Posterior cingulate gyrus (tissue), 11 donors: ENCODE measurements at regions not wholly inside any gene's neighbourhood (a gene's known extent, or its start where the extent isn't known, plus 50 kb on each side); places are given as distances from the start of the nearest gene placed in this dataset.

Experiments
- DNase-seq, 10 donors: peaks; one replicate each; pipeline versions ENCODE4 v3.0.0 to v3.0.0-alpha.2; 2020 to 2021; ENCODE audit warnings: mixed read lengths in 3 of 10
- intact Hi-C: fragments of 100-400 bp; cut with DNase I; formaldehyde crosslinking; loops from one replicate; pipeline ENCODE4 v1.15.1; 2023

GRCh38 chr1:61531716-61532115 lies 193.2 kb downstream of the TM2D1 start:
- no peak for DNase-seq
- intact Hi-C loops = no loop called here

- DNase-seq = no peak
- intact Hi-C loops = no loop called here
These were observed 200.9 kb downstream of the TM2D1 start for GRCh38 chr1:61523893-61524605.

GRCh38 chr1:61523229-61523628 lies 201.7 kb downstream of the TM2D1 start:
- no peak for DNase-seq
- intact Hi-C loops = no loop called here

- no peak for DNase-seq
- intact Hi-C loops = no loop called here
These were observed 204.5 kb downstream of the TM2D1 start for GRCh38 chr1:61520401-61520800.

- no peak for DNase-seq
- intact Hi-C loops = no loop called here
These were observed 205.3 kb downstream of the TM2D1 start for GRCh38 chr1:61519631-61520030.

- no peak for DNase-seq
- intact Hi-C loops = no loop called here
These were observed 206.1 kb downstream of the TM2D1 start for GRCh38 chr1:61518670-61519400.

- intact Hi-C loops = no loop called here
- no peak for DNase-seq
These were observed 207.6 kb downstream of the TM2D1 start for GRCh38 chr1:61517345-61517744.

GRCh38 chr1:61515096-61515495 lies 209.8 kb downstream of the TM2D1 start:
- DNase-seq = no peak
- intact Hi-C loops = no loop called here
